ENCODE measurements at regions not wholly inside any gene's neighbourhood (a gene's known extent, or its start where the extent isn't known, plus 50 kb on each side); places are given as distances from the start of the nearest gene placed in this dataset.
"Not testable (repeated sequence)": the region's sequence is repeated elsewhere in the genome, so short reads cannot be mapped to it uniquely, and the experiment has no call there.

DNA sequence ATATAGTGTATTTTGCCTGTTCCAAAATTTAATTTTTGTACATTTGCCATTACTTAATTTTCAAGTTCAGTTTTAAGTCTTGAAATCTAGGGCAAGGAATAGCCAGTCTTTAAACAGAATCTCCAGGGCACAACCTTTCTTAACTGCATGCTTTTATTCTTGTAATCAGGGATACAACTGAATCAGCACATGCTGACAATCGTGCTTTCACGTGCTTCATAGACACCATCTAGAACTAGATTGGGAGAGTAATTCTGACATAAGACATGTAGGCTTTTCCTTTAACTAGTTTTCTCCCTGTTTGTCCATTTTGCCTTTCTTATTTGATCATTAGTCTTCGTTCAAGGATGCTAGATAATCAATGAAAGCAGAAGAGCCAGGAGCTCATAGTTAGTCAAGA, 650.4 kb upstream of the CADM2 start:
- Histone ChIP-seq H3K36me3 (ENCODE audit: insufficient read depth, insufficient read length, low read length) (no peaks in the 10 kb centered on the region), H3K9ac (ENCODE audit: insufficient read length, low read depth) (no peak overlapping the region)
- DNase-seq (ENCODE audit: low read depth, low spot score) = no peak

DNA sequence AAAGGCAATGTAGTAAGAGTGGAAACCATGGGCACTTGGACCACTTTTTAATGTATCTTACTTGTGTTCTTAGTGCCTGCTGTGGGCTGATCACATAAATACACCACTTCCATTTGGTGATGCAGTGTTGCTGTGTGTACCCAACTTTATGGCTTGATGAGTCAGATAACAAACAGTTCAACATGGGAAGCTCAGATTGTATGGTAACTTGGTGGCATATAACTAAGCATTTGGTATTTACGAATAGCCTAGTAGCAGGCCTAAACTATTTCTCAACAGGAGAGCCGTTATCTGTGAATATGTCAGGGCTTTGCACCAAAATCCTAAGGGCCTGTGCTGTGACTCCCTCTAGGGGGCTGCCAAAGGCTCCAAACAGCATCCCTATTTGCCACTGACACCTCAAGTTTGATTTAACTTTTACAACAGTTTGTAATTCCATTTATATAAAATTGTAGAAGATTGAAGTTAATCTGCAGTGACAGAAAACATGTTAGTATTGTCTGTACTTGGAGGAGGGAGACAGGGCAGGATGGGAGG, 640.4 kb upstream of the CADM2 start:
- H3K27me3 ChIP-seq (ENCODE audit: insufficient read depth, insufficient read length) = no peaks in the 10 kb centered on the region
- no peak overlapping the region for H3K4me3 ChIP-seq (ENCODE audit: insufficient read length, low read depth)
- DNase-seq (ENCODE audit: low read depth, low spot score) = peak; percentile 6
- no peak overlapping the region for H3K9ac ChIP-seq (ENCODE audit: insufficient read length, low read depth)
- H3K4me1 ChIP-seq (ENCODE audit: insufficient read depth, insufficient read length) = no peaks in the 10 kb centered on the region
- no peak for TF ChIP-seq ZNF274 (IDR thresholded peaks at IDR 0.05; ENCODE audit: low read depth, low read length)
- H3K36me3 ChIP-seq (ENCODE audit: insufficient read depth, insufficient read length, low read length) = no peaks in the 10 kb centered on the region
- no peaks in the 10 kb centered on the region for H3K9me3 ChIP-seq (ENCODE audit: insufficient read depth, low read length)

More for the DNA sequence above, 650.4 kb upstream of the CADM2 start:
- H3K9me3 ChIP-seq (ENCODE audit: insufficient read depth, low read length) = no peaks in the 10 kb centered on the region
- no peaks in the 10 kb centered on the region for H3K27me3 ChIP-seq (ENCODE audit: insufficient read depth, insufficient read length)
- no peaks in the 10 kb centered on the region for H3K4me1 ChIP-seq (ENCODE audit: insufficient read depth, insufficient read length)
- TF ChIP-seq ZNF274 (IDR thresholded peaks at IDR 0.05; ENCODE audit: low read depth, low read length) = no peak
- TF ChIP-seq YY1 (IDR thresholded peaks at IDR 0.05; ENCODE audit: insufficient read depth, insufficient read length) = no peak
- TF ChIP-seq SUZ12 (IDR thresholded peaks at IDR 0.05; ENCODE audit: extremely low read depth, insufficient read depth, insufficient read length) = no peak
- no peak overlapping the region for H3K4me3 ChIP-seq (ENCODE audit: insufficient read length, low read depth)

DNA sequence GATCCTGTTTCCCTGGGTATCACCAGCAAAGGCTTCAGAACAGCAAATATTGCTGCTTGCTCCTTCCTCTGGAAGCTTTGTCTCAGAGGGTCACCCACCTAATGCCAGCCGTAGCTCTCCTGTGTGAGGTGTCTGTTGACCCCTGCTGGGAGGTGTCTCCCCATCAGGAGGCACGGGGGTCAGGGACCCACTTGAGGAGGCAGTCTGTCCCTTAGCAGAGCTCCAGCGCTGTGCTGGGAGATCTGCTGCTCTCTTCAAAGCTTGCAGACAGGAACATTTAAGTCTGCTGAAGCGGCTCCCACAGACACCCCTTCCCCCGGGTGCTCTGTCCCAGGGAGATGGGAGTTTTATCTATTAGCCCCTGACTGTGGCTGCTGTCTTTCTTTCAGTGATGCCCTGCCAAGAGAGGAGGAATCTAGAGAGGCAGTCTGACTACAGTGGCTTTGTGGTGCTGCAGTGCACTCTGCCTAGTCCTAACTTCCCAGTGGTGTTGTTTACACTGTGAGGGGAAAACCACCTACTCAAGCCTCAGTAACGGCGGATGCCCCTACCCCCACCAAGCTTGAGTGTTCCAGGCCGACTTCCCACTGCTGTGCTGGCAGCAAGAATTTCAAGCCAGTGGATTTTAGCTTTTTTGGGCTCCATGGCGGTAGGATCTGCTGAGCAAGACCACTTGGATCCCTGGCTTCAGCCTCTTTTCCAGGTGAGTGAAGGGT, 593.1 kb upstream of the CADM2 start:
- not testable (repeated sequence) for H3K9ac ChIP-seq (ENCODE audit: insufficient read length, low read depth)

More for the DNA sequence above, 593.1 kb upstream of the CADM2 start:
- not testable (repeated sequence) for H3K27me3 ChIP-seq (ENCODE audit: insufficient read depth, insufficient read length); H3K4me1 ChIP-seq (ENCODE audit: insufficient read depth, insufficient read length); H3K9me3 ChIP-seq (ENCODE audit: insufficient read depth, low read length); DNase-seq (ENCODE audit: low read depth, low spot score); H3K36me3 ChIP-seq (ENCODE audit: insufficient read depth, insufficient read length, low read length); H3K4me3 ChIP-seq (ENCODE audit: insufficient read length, low read depth)
